ENCODE measurements at regions not wholly inside any gene's neighbourhood (a gene's known extent, or its start where the extent isn't known, plus 50 kb on each side); places are given as distances from the start of the nearest gene placed in this dataset.

DNA sequence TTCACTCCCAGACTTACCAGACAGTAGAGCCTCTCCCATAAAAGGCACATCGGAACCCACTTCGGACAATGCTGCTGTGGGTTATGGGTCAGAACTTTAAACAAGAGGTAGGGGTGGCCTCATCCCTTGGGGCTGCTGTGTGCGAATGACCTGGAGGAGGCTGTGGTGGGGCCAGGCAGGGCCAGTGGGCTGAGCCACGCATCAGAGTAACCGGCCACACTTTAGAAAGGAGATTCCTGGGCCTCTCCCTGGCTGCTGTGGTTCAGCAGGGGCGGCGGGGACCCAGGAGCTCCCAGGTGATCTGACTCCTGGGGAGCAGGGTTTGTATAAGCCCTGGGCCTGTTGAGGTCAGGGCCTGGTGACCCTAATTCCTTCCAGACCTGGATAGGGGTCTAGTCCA lies 110.2 kb upstream of the C1orf174 start:
- no peak overlapping the region for H3K4me3 Mint-ChIP-seq
- H3K36me3 Mint-ChIP-seq (ENCODE audit: insufficient read depth) = no peaks in the 10 kb centered on the region
- H3K4me1 Mint-ChIP-seq (ENCODE audit: low read depth in 2 of 2) = no peaks in the 10 kb centered on the region
- H3K9me3 Mint-ChIP-seq = peaks cover 8 to 17% of the 10 kb centered on the region in 2 donors
- H3K27me3 Mint-ChIP-seq = peaks cover 22 to 32% of the 10 kb centered on the region in 2 donors
- ATAC-seq (replicated peaks) (no peak), DNase-seq (no peak)
- no peak overlapping the region for H3K27ac Mint-ChIP-seq

DNA sequence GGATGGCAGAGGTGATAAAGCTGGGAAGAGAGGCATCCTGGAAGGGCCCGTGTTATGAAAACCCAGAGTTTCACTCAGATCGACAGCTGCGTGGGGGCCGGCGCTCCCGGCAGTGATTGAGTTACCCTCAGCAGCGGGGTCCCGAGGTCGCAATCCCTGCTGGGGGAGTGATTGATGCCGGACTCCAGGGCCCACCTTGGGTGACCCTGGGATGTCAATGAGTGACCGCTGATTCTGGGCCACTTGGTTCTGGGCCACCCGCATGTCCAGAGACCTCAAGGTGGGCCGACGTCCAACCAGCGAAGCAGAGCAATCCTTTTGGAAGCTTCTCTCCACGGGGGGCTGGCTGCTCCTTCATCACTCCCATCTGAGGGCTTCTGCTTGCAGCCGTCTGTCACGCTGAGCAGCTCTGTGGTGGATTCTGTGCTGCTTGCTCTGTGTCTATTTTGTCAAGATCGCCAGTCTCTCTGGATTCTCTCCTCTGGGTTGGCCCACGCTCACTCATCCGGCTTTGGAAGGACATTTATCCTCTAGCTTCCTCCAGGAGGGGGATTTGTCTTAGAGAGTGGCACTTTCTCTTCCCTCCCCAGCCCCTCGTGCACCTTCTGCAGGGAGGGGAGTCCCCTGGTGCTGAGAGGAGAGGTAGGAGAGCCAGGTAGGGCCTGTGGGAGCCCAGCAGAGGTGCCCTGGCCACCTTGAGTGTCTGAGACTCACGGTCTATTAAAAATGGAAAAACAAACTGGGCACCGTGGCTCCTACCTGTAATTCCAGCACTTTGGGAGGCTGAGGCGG lies 110.9 kb upstream of the C1orf174 start:
- Mint-ChIP-seq H3K27ac (no peak overlapping the region), H3K36me3 (ENCODE audit: insufficient read depth) (no peaks in the 10 kb centered on the region), H3K9me3 (peaks cover 8 to 17% of the 10 kb centered on the region in 2 donors), H3K4me3 (no peak overlapping the region), H3K27me3 (peaks cover 22 to 28% of the 10 kb centered on the region in 2 donors), H3K4me1 (ENCODE audit: low read depth in 2 of 2) (peaks cover 0 to 2% of the 10 kb centered on the region in 2 donors)
- DNase-seq (no peak), ATAC-seq (replicated peaks) (no peak)

DNA sequence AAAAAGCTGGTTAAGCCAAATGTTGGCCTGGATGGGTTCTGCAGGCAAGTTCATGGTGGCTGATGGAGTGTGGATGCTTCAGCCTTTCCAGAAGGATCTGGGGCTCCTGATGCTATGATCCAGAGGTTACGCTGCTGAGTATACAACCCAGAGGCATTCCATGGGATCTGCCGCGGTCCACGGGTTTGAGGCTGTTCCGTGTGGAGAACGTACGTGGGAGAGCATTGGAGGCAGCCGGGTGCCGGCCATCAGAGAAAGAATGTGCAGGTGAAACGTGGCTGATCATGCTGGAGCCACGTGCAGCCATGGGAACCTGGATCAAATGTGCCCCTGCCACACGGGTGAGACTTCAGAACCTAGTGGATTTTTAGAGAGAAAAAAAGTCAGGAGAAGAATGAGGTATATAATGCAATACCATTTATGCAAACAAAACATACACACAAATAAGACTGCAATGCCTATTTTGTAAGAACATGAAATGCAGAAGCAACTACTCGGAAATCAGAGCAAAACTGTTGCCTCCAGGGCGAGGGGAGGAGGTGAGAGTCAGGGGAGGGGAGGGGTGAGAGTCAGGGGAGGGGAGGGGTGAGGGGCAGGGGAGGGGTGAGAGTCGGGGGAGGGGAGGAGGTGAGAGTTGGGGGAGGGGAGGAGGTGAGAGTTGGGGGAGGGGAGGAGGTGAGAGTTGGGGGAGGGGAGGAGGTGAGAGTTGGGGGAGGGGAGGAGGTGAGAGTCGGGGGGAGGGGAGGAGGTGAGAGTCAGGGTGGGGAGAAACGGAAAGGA lies 116.5 kb upstream of the C1orf174 start:
- Mint-ChIP-seq H3K27me3 (peaks cover 26 to 34% of the 10 kb centered on the region in 2 donors), H3K36me3 (ENCODE audit: insufficient read depth) (no peaks in the 10 kb centered on the region), H3K27ac (no peak overlapping the region), H3K9me3 (no peaks in the 10 kb centered on the region), H3K4me3 (no peak overlapping the region), H3K4me1 (ENCODE audit: low read depth in 2 of 2) (peaks cover 5 to 8% of the 10 kb centered on the region in 2 donors)
- DNase-seq (no peak), ATAC-seq (replicated peaks) (no peak)

DNA sequence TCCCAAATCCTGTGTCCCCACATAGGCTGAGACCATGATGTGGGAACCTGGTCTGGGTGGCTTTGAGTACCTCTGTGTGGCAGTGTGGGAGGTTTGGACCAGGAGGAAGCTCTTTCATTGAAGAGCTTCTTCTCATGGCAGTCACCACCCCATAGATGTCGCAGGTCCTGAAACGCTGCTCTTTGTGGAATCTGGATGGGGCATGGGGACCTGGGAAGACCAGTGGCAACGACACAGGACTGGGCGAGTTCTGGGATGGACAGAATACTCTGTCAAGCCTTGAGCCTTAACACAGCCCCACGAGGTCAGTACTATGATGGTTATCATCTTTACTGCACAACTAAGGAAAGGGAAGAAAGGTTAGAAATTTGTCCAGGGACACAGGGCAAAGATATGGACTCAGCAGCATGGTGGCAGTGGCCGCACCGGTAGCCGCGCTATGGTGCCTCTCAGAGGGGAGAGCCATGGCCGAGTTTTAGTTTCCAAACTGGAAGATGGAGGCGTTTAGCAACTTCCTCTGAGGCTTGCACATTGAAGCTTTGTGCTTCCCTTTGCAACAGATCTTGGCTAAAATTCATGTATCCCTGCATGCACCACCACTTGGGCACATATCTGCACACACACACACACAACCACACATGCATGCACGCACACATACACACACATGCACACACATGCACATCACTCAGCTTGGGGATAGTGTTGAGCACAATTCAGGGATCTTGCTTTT lies 117.7 kb upstream of the C1orf174 start:
- DNase-seq (no peak), ATAC-seq (replicated peaks) (no peak)
- H3K27ac Mint-ChIP-seq = no peak overlapping the region
- H3K36me3 Mint-ChIP-seq (ENCODE audit: insufficient read depth) = no peaks in the 10 kb centered on the region
- H3K4me1 Mint-ChIP-seq (ENCODE audit: low read depth in 2 of 2) = peaks cover 5 to 8% of the 10 kb centered on the region in 2 donors
- H3K4me3 Mint-ChIP-seq = no peak overlapping the region
- no peaks in the 10 kb centered on the region for H3K9me3 Mint-ChIP-seq
- peaks cover 21% of the 10 kb centered on the region in 2 donors for H3K27me3 Mint-ChIP-seq

DNA sequence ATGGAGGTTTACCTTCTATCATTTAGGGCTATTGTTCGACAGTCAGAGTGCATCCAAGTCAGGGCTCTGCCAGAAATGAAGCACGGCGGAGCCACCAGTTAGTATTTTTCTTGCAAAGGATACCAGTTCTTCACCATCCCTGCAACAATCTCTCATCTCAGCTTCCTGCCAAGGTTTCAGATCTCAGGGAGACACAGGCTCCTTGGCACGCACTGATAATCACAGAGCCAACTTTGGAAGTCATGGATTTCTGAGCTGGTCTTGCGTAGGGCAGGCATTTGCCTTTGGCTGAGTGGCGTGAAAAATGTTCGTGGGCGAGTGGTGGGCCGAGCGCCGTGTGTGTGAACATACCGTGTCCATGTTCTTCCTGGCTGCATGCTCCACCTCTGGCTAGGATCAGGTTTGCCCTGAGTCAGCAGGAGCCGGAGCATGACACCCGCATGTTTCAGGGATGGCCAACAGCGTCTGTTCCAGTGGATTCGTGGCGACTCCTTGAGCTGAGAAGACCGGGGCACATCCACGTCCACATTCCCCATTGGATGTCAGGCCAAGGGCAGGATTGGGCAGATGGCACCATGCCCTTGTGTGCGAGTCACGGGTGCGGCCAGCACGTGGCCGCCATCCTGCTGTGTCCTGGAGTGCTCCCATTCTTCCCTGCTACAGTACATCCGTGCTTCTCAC lies 118.5 kb upstream of the C1orf174 start:
- H3K9me3 Mint-ChIP-seq = no peaks in the 10 kb centered on the region
- peaks cover 5 to 8% of the 10 kb centered on the region in 2 donors for H3K4me1 Mint-ChIP-seq (ENCODE audit: low read depth in 2 of 2)
- H3K27ac Mint-ChIP-seq = no peak overlapping the region
- H3K36me3 Mint-ChIP-seq (ENCODE audit: insufficient read depth) = no peaks in the 10 kb centered on the region
- no peak overlapping the region for H3K4me3 Mint-ChIP-seq
- peaks cover 16 to 21% of the 10 kb centered on the region in 2 donors for H3K27me3 Mint-ChIP-seq
- no peak for DNase-seq
- no peak for ATAC-seq (replicated peaks)

DNA sequence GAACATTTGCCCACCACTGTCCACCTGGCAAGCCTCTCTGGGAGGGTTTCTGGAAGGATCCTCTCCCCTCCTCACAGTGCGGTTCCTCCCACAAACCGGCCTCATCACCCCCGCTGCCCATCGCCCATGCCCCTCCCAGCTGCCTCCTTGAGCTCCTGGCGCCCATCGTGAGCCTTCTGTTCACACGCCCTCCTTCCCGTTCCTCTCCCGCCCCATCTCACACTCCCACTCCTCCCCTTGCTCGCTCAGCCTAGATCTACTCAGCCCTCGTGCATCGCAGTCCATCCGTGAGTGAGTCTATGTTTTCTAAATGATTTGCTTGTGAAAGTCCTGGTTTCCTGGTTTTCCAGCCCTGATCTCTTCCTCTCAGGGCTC lies 119.1 kb upstream of the C1orf174 start:
- DNase-seq (no peak), ATAC-seq (replicated peaks) (no peak)
- Mint-ChIP-seq H3K36me3 (ENCODE audit: insufficient read depth) (no peaks in the 10 kb centered on the region), H3K9me3 (no peaks in the 10 kb centered on the region), H3K27me3 (peaks cover 15 to 25% of the 10 kb centered on the region in 2 donors), H3K27ac (no peak overlapping the region), H3K4me1 (ENCODE audit: low read depth in 2 of 2) (peaks cover 5 to 8% of the 10 kb centered on the region in 2 donors), H3K4me3 (no peak overlapping the region)

DNA sequence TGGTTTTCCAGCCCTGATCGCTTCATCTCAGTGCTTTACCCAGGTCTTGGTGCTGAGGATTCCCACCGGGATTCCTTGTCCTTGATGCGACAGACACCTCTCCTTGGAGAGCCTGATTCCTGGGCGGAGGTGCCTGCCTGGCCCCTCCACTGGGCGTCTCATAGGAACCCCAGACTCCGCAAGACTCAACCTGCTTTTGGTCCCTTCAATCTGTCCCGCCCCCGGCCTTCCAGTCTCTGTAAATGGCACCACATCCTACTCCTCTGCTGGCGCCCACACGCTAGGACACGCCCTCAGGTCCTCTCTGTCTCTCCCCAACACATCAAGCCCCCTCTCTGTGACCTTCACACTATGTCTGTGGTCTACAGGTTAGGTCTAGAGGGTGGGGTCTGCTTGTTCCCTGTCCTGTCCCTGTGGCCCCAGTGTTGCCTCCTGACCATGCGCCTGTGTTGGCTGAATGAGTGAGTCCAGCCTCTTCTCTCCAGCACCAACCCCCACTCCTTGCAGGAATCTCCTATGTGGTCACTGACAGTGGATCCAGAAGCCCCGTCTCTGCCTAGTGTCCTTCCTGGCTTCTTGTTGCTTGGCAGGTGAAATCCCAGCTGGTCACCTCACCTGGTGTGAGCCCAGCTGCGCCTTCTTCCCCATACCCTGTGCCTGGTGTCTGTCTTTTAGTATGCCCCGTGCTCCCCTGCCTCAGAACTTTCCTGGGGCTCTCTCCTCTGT lies 119.7 kb upstream of the C1orf174 start:
- Mint-ChIP-seq H3K27me3 (peaks cover 15 to 26% of the 10 kb centered on the region in 2 donors), H3K9me3 (no peaks in the 10 kb centered on the region), H3K27ac (no peak overlapping the region), H3K4me1 (ENCODE audit: low read depth in 2 of 2) (peaks cover 5 to 8% of the 10 kb centered on the region in 2 donors), H3K36me3 (ENCODE audit: insufficient read depth) (no peaks in the 10 kb centered on the region), H3K4me3 (no peak overlapping the region)
- ATAC-seq (replicated peaks) = no peak
- DNase-seq = no peak

DNA sequence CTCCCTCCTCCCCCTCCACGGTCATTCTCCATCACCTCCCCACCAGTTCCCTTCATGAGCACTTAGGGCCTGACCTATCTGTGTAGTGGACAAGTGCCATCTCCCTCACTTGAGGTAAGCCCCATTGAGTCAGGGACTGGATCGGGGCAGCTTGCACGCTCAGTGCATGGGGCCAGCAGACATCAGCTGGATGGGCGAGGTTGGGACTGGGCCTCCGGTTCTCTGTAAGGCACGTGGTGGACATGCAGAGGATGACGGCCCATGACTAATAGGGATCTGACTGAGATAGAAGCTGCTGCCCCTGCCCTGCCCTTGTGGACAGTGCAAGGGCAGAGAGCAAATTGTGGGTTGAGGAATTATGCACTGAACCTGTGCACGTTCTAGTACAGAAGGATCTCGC lies 120.4 kb upstream of the C1orf174 start:
- Mint-ChIP-seq H3K27me3 (peaks cover 16 to 26% of the 10 kb centered on the region in 2 donors), H3K4me1 (ENCODE audit: low read depth in 2 of 2) (peaks cover 5 to 8% of the 10 kb centered on the region in 2 donors), H3K27ac (no peak overlapping the region), H3K9me3 (no peaks in the 10 kb centered on the region), H3K4me3 (no peak overlapping the region), H3K36me3 (ENCODE audit: insufficient read depth) (no peaks in the 10 kb centered on the region)
- DNase-seq = no peak
- no peak for ATAC-seq (replicated peaks)

DNA sequence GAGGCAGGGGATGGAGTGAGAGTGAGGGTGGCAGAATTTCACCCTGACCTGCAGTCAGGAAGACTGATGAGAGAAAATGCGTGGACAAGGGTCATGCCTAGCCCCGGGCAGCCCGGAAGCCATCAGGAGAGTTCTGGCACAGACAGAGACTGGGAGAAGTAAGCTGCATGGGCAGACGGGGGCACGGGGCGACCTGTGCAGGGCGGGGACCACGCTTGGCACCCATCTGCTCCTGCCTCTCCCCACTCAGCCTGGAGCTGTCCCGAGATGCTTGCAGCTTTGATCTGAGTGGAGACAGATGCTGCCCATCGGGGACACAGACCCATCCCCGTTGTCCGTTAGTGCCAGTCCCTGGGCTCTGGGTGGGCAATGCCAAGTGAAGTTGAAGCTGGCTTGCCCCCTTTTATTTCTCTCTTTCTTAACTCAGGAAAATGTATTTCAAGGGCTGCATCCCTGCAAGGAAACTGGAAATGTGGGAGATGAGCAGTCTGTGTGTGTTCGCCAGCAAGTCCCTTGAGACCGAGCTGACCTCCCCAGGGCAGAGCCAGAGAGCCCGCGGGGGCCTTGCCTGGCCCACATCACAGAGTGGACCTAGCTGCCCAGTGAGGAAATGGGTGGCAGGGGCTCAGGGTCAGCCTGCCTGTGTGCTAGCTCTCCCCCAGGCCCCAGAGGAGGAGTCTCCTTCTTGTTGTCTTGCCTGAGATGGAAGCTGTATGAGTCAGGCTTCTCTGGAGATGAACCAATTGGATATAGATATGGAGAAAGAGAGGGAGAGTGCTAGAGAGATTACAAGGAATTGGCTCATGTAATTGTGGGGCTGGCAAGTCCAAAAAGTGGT lies 121.3 kb upstream of the C1orf174 start:
- DNase-seq (no peak), ATAC-seq (replicated peaks) (no peak)
- no peaks in the 10 kb centered on the region for H3K9me3 Mint-ChIP-seq
- H3K36me3 Mint-ChIP-seq (ENCODE audit: insufficient read depth) = no peaks in the 10 kb centered on the region
- no peak overlapping the region for H3K4me3 Mint-ChIP-seq
- peaks cover 4 to 5% of the 10 kb centered on the region in 2 donors for H3K4me1 Mint-ChIP-seq (ENCODE audit: low read depth in 2 of 2)
- H3K27ac Mint-ChIP-seq = no peak overlapping the region
- peaks cover 22 to 33% of the 10 kb centered on the region in 2 donors for H3K27me3 Mint-ChIP-seq

DNA sequence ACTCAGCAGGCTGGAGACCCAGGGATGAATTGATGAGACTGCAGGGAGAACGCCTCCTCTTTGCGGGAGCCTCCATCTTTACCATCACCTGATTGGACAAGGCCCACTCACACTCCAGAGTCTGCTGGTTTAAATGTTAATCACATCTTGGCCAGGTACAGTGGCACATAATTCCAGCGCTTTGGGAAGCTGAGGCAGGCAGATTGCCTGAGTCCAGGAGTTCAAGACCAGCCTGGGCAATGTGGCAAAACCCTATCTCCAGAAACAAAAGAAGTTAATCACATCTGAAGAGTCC lies 121.8 kb upstream of the C1orf174 start:
- ATAC-seq (replicated peaks) (no peak), DNase-seq (no peak)
- Mint-ChIP-seq H3K9me3 (no peaks in the 10 kb centered on the region), H3K36me3 (ENCODE audit: insufficient read depth) (no peaks in the 10 kb centered on the region), H3K27me3 (peaks cover 22 to 33% of the 10 kb centered on the region in 2 donors), H3K4me1 (ENCODE audit: low read depth in 2 of 2) (peaks cover 0 to 2% of the 10 kb centered on the region in 2 donors), H3K27ac (no peak overlapping the region), H3K4me3 (no peak overlapping the region)

DNA sequence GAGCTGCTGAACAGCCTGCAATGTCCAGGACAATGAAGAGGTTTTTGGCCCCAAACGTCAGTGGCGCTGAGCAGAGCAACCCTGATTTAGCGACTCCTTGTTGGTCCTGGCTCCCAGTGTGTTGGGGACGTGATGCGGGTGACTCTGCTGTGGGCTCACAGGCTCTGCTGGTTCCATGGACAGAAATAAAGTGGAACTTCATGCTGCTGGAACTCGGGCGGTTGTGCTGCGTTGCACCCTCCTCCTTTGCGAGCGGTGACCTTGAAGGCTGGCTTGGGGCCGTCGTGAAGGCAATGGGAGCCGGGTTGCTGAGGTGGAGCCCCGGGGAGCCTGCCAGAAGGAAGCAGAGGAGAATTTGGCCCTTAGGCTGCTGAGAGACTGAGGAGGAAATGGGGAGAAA lies 122.6 kb upstream of the C1orf174 start:
- Mint-ChIP-seq H3K9me3 (no peaks in the 10 kb centered on the region), H3K4me1 (ENCODE audit: low read depth in 2 of 2) (no peaks in the 10 kb centered on the region), H3K27me3 (peaks cover 22 to 33% of the 10 kb centered on the region in 2 donors), H3K4me3 (no peak overlapping the region), H3K27ac (no peak overlapping the region), H3K36me3 (ENCODE audit: insufficient read depth) (no peaks in the 10 kb centered on the region)
- ATAC-seq (replicated peaks) = no peak
- DNase-seq = no peak

DNA sequence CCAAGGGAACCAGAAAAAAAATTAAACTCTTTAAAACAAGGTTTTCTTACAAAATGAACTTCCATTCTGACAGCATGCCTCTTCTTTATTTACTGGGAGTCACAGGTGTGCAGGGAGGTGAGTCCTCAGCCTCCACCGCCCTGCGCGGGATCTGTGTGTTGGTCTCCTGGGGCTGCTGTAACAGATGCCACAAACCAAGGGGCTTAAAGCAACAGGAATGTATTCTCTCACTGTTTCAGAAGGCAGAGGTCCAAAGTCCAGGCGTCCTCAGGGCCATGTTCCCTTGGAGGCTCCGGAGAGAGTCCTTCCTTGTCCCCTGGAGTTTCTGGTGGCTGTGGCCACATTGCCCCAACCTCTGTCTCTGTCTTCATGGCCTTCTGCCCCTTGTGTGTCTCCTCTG lies 123.6 kb upstream of the C1orf174 start:
- ATAC-seq (replicated peaks) = no peak
- Mint-ChIP-seq H3K9me3 (no peaks in the 10 kb centered on the region), H3K36me3 (ENCODE audit: insufficient read depth) (no peaks in the 10 kb centered on the region), H3K4me1 (ENCODE audit: low read depth in 2 of 2) (no peaks in the 10 kb centered on the region), H3K27me3 (peaks cover 22 to 33% of the 10 kb centered on the region in 2 donors), H3K4me3 (no peak overlapping the region), H3K27ac (no peak overlapping the region)
- no peak for DNase-seq

Measured in effector memory CD8-positive, alpha-beta T cell (primary cell).